Ovary (tissue), 7 donors: ENCODE measurements at regions not wholly inside any gene's neighbourhood (a gene's known extent, or its start where the extent isn't known, plus 50 kb on each side); places are given as distances from the start of the nearest gene placed in this dataset.

Experiments used
- DNase-seq, 5 donors: peaks; one replicate each; pipeline ENCODE4 v3.0.0-alpha.2; 2019 to 2020
- H3K27ac ChIP-seq, 2 donors: fragments of 200-600 bp; one replicate each; pipeline versions ENCODE4 v1.5.1 to v1.8.0; 2019 to 2022
- H3K27me3 ChIP-seq: fragments of 200-600 bp; one replicate; pipeline ENCODE4 v1.8.0; 2022
- H3K36me3 ChIP-seq: fragments of 200-600 bp; sonication (generic); one replicate; pipeline ENCODE4 v1.5.1; 2019
- H3K4me1 ChIP-seq: one replicate; pipeline ENCODE4 v1.8.1; 2013; ENCODE audit warnings: mild to moderate bottlenecking, moderate library complexity; ENCODE audit not compliant: insufficient read depth
- H3K4me3 ChIP-seq: fragments of 200-600 bp; sonication (generic); one replicate; pipeline ENCODE4 v1.5.1; 2017
- H3K9me3 ChIP-seq, 2 donors: fragments of 200-600 bp in 1 of 2; sonication (generic) in 1 of 2; one replicate each; pipeline versions ENCODE4 v1.5.1 to v1.8.1; 2013 to 2019; ENCODE audit warnings: mild to moderate bottlenecking in 1 of 2, moderate library complexity in 1 of 2
- CTCF ChIP-seq, 3 donors: fragments of 450-650 bp in 2 of 3; fragments of 200-600 bp in 1 of 3; IDR thresholded peaks; one replicate each; pipeline versions ENCODE4 v1.5.1 to v1.8.0; 2016 to 2022; ENCODE audit warnings: antibody characterized with exemption in 3 of 3, mild to moderate bottlenecking in 1 of 3
- EP300 ChIP-seq: sonication (generic); formaldehyde crosslinking; IDR thresholded peaks from one replicate; pipeline ENCODE4 v1.6.1; 2017; ENCODE audit warnings: antibody characterized with exemption
- POLR2A ChIP-seq: fragments of 450-650 bp; IDR thresholded peaks from one replicate; pipeline ENCODE4 v1.6.1; 2017; ENCODE audit warnings: antibody characterized with exemption, mild to moderate bottlenecking, moderate library complexity
- WGBS, 3 donors: extraction: QIAGEN DNeasy Blood & Tissue Kit in 1 of 3; methylation state at CpG; one replicate each; pipeline versions ENCODE4 v1.1.5 to v1.1.7; 2013 to 2017; 5-methylcytosine and 5-hydroxymethylcytosine counted together
- intact Hi-C, 4 donors: fragments of 100-400 bp; cut with DNase I; formaldehyde crosslinking; loops; one replicate each; pipeline versions ENCODE4 v1.11.0 to v1.15.1; 2022 to 2023
- donor health status: DM: no; HTN: no; CAD: no; lungs with moderate emphysema.
- donor health status: DM: no; HTN: no; CAD: no.
- donor health status: Bipolar disorder and iron deficiency.
- donor health status: DM: no; HTN: no; CAD: no.
- donor health status: DM: yes; HTN: yes; CAD: no.

DNA sequence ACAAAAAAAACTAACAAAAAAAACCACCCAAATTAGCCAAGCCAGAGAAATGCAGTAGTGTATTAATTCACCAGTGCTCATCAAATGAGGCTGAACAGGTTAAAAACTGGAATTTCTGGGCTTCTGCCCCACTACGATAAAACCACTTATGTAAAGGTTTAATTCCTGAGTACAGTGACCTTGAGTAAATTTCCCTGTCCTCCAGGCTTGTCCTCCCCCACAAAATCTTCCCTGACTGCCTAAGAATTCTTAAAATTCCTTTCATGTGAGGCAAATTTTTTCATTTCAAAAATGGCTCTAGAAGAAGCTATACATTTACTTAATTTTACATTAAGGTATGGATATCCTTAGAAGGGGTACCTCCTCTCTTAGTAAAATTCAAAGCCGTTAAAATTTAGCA, 80.1 kb upstream of the ID4 start:
- Histone ChIP-seq H3K27me3 (no peaks in the 10 kb centered on the region), H3K27ac (no peak overlapping the region), H3K36me3 (no peaks in the 10 kb centered on the region), H3K9me3 (no peaks in the 10 kb centered on the region), H3K4me3 (no peak overlapping the region), H3K4me1 (no peaks in the 10 kb centered on the region)
- intact Hi-C loops, result no loop called here
- DNase-seq, result no peak
- WGBS, 3 donors, result 2 to 22% (median 4%) methylated on average over 2 of the region's 2 CpGs
- no peak for TF ChIP-seq POLR2A
- TF ChIP-seq CTCF (IDR thresholded peaks at IDR 0.05), result no peak
- TF ChIP-seq EP300, result no peak

DNA sequence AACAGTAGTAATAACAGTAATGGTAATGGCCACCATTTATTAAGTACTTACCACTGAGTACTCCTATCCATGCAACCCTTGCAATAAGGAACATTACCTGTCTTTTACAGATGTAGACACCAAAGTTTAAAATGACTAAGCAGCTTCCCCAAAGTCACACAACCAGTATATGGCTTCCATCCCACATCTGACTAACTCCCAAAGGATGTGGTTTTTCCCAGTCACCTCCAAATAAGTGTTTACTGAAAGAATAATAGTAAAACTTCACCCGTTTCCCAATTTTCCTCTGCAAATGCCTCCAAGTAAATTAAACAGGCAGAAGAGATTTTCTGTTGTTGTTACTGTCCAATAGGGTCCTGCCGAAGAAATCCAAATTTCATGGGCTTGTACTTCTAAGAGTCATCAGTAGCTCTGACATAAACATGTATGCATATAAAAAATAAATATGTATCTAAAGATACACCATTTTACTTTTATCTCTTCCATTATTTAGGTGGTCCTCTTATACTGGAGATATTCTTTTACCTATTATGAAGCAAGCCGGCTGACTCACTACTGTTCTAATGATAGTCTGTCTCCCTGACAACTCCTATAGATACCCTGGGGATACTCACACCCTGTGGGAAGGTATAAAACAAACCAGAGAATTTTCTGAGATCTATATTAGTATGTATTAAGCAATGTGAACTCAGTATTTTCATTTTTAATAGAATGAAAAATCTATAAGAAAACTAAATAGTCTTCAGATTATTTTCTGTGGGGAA, 77.9 kb upstream of the ID4 start:
- H3K9me3 ChIP-seq, result no peaks in the 10 kb centered on the region
- DNase-seq, result no peak
- 79 to 80% (median 80%) methylated on average over 3 of the region's 3 CpGs for WGBS, 3 donors
- H3K4me3 ChIP-seq, result no peak overlapping the region
- no peaks in the 10 kb centered on the region for H3K4me1 ChIP-seq
- H3K27ac ChIP-seq, result no peak overlapping the region
- H3K27me3 ChIP-seq, result no peaks in the 10 kb centered on the region
- intact Hi-C loops, result no loop called here
- H3K36me3 ChIP-seq, result no peaks in the 10 kb centered on the region
- TF ChIP-seq EP300 (no peak), CTCF (IDR thresholded peaks at IDR 0.05) (no peak), POLR2A (no peak)

- intact Hi-C loops, result no loop called here
- no peaks in the 10 kb centered on the region for H3K27me3 ChIP-seq
- 91 to 92% (median 91%) methylated on average over 1 of the region's 1 CpG for WGBS, 3 donors
- no peaks in the 10 kb centered on the region for H3K4me1 ChIP-seq
- no peak overlapping the region for H3K27ac ChIP-seq
- no peak overlapping the region for H3K4me3 ChIP-seq
- H3K9me3 ChIP-seq, result no peaks in the 10 kb centered on the region
- H3K36me3 ChIP-seq, result no peaks in the 10 kb centered on the region
- no peak for DNase-seq
- no peak for TF ChIP-seq POLR2A
- no peak for TF ChIP-seq CTCF (IDR thresholded peaks at IDR 0.05)
- no peak for TF ChIP-seq EP300
These were observed 76.0 kb upstream of the ID4 start for GRCh38 chr6:19761121-19761520.

- Histone ChIP-seq H3K36me3 (no peaks in the 10 kb centered on the region), H3K4me1 (no peaks in the 10 kb centered on the region)
- 79 to 81% (median 80%) methylated on average over 5 of the region's 5 CpGs for WGBS, 3 donors
These were observed 65.3 kb upstream of the ID4 start for GRCh38 chr6:19771753-19772336.

More at GRCh38 chr6:19771753-19772336, 65.3 kb upstream of the ID4 start:
- H3K27me3 ChIP-seq, result no peaks in the 10 kb centered on the region
- no peak overlapping the region for H3K27ac ChIP-seq
- H3K4me3 ChIP-seq, result no peak overlapping the region
- DNase-seq, result no peak
- H3K9me3 ChIP-seq, result no peaks in the 10 kb centered on the region
- intact Hi-C loops, result no loop called here
- TF ChIP-seq POLR2A, result no peak
- no peak for TF ChIP-seq CTCF (IDR thresholded peaks at IDR 0.05)
- TF ChIP-seq EP300, result no peak
